ENCODE measurements at regions not wholly inside any gene's neighbourhood (a gene's known extent, or its start where the extent isn't known, plus 50 kb on each side); places are given as distances from the start of the nearest gene placed in this dataset.

GRCh38 chr4:188714501-188714900, 575.3 kb downstream of the TRIML1 start:
- TF ChIP-seq CTCF (conservative IDR thresholded peaks at IDR 0.05 in 1 of 2, IDR thresholded peaks at IDR 0.05 in 1 of 2; ENCODE audit: low read depth in 1 of 2, low read length in 2 of 2) (no peak), EZH2 (IDR thresholded peaks at IDR 0.05; ENCODE audit: low read length, missing control alignments) (no peak)

All from fibroblast of lung (primary cell).